ENCODE measurements at regions not wholly inside any gene's neighbourhood (a gene's known extent, or its start where the extent isn't known, plus 50 kb on each side); places are given as distances from the start of the nearest gene placed in this dataset.
"Not testable (repeated sequence)": the region's sequence is repeated elsewhere in the genome, so short reads cannot be mapped to it uniquely, and the experiment has no call there.

- no peaks in the 10 kb centered on the region for H3K4me1 Mint-ChIP-seq
- H3K27me3 Mint-ChIP-seq, result no peaks in the 10 kb centered on the region
- H3K9me3 Mint-ChIP-seq, result peaks cover 4% of the 10 kb centered on the region
- no peak overlapping the region for H3K4me3 Mint-ChIP-seq
- no peaks in the 10 kb centered on the region for H3K36me3 Mint-ChIP-seq (ENCODE audit: low read depth)
- H3K27ac Mint-ChIP-seq, result no peak overlapping the region
- ATAC-seq (replicated peaks), result no peak
Observed at GRCh38 chr4:127015667-127016117, 617.1 kb upstream of the INTU start.

GRCh38 chr4:127018381-127018780 lies 614.4 kb upstream of the INTU start:
- Mint-ChIP-seq H3K4me3 (no peak overlapping the region), H3K36me3 (ENCODE audit: low read depth) (no peaks in the 10 kb centered on the region), H3K9me3 (peaks cover 4% of the 10 kb centered on the region), H3K27ac (no peak overlapping the region), H3K4me1 (no peaks in the 10 kb centered on the region), H3K27me3 (no peaks in the 10 kb centered on the region)
- no peak for ATAC-seq (replicated peaks)

GRCh38 chr4:127020831-127021230 lies 611.9 kb upstream of the INTU start:
- H3K4me1 Mint-ChIP-seq; H3K27me3 Mint-ChIP-seq; H3K4me3 Mint-ChIP-seq; H3K36me3 Mint-ChIP-seq (ENCODE audit: low read depth); H3K27ac Mint-ChIP-seq; ATAC-seq (replicated peaks); H3K9me3 Mint-ChIP-seq: not testable (repeated sequence)

GRCh38 chr4:127036296-127036695 lies 596.5 kb upstream of the INTU start:
- H3K36me3 Mint-ChIP-seq (ENCODE audit: low read depth), result no peaks in the 10 kb centered on the region
- ATAC-seq (replicated peaks), result no peak
- no peaks in the 10 kb centered on the region for H3K4me1 Mint-ChIP-seq
- H3K27ac Mint-ChIP-seq, result no peak overlapping the region
- H3K4me3 Mint-ChIP-seq, result no peak overlapping the region
- H3K27me3 Mint-ChIP-seq, result no peaks in the 10 kb centered on the region
- peaks cover 7% of the 10 kb centered on the region for H3K9me3 Mint-ChIP-seq

- Mint-ChIP-seq H3K27me3 (no peaks in the 10 kb centered on the region), H3K9me3 (peaks cover 19% of the 10 kb centered on the region), H3K4me3 (no peak overlapping the region), H3K36me3 (ENCODE audit: low read depth) (no peaks in the 10 kb centered on the region), H3K27ac (no peak overlapping the region), H3K4me1 (no peaks in the 10 kb centered on the region)
- ATAC-seq (replicated peaks), result no peak
Observed at GRCh38 chr4:127045861-127046260, 586.9 kb upstream of the INTU start.

- no peak overlapping the region for H3K4me3 Mint-ChIP-seq
- no peak for ATAC-seq (replicated peaks)
- H3K36me3 Mint-ChIP-seq (ENCODE audit: low read depth), result no peaks in the 10 kb centered on the region
- peaks cover 20% of the 10 kb centered on the region for H3K9me3 Mint-ChIP-seq
- H3K27me3 Mint-ChIP-seq, result no peaks in the 10 kb centered on the region
- H3K27ac Mint-ChIP-seq, result no peak overlapping the region
- no peaks in the 10 kb centered on the region for H3K4me1 Mint-ChIP-seq
Observed at GRCh38 chr4:127047930-127048329, 584.8 kb upstream of the INTU start.

GRCh38 chr4:127048376-127049044 lies 584.2 kb upstream of the INTU start:
- Mint-ChIP-seq H3K4me3 (no peak overlapping the region), H3K4me1 (no peaks in the 10 kb centered on the region), H3K36me3 (ENCODE audit: low read depth) (no peaks in the 10 kb centered on the region), H3K27ac (no peak overlapping the region), H3K9me3 (peaks cover 20% of the 10 kb centered on the region), H3K27me3 (no peaks in the 10 kb centered on the region)
- no peak for ATAC-seq (replicated peaks)

- peaks cover 15% of the 10 kb centered on the region for H3K9me3 Mint-ChIP-seq
- H3K27ac Mint-ChIP-seq, result no peak overlapping the region
- no peak for ATAC-seq (replicated peaks)
- no peaks in the 10 kb centered on the region for H3K36me3 Mint-ChIP-seq (ENCODE audit: low read depth)
- no peak overlapping the region for H3K4me3 Mint-ChIP-seq
- H3K4me1 Mint-ChIP-seq, result no peaks in the 10 kb centered on the region
- no peaks in the 10 kb centered on the region for H3K27me3 Mint-ChIP-seq
Observed at GRCh38 chr4:127049526-127049925, 583.2 kb upstream of the INTU start.

GRCh38 chr4:127052742-127053141 lies 580.0 kb upstream of the INTU start:
- no peaks in the 10 kb centered on the region for H3K4me1 Mint-ChIP-seq
- no peak overlapping the region for H3K4me3 Mint-ChIP-seq
- no peaks in the 10 kb centered on the region for H3K36me3 Mint-ChIP-seq (ENCODE audit: low read depth)
- peaks cover 17% of the 10 kb centered on the region for H3K9me3 Mint-ChIP-seq
- H3K27ac Mint-ChIP-seq, result no peak overlapping the region
- no peak for ATAC-seq (replicated peaks)
- H3K27me3 Mint-ChIP-seq, result no peaks in the 10 kb centered on the region

GRCh38 chr4:127055357-127055756 lies 577.4 kb upstream of the INTU start:
- Mint-ChIP-seq H3K36me3 (ENCODE audit: low read depth) (no peaks in the 10 kb centered on the region), H3K9me3 (peaks cover 19% of the 10 kb centered on the region), H3K4me1 (no peaks in the 10 kb centered on the region), H3K4me3 (no peak overlapping the region), H3K27ac (no peak overlapping the region), H3K27me3 (no peaks in the 10 kb centered on the region)
- no peak for ATAC-seq (replicated peaks)

- ATAC-seq (replicated peaks), result no peak
Observed at GRCh38 chr4:127069675-127070074, 563.1 kb upstream of the INTU start.

GRCh38 chr4:127071443-127071842 lies 561.3 kb upstream of the INTU start:
- Mint-ChIP-seq H3K27me3 (no peaks in the 10 kb centered on the region), H3K4me1 (no peaks in the 10 kb centered on the region), H3K36me3 (ENCODE audit: low read depth) (no peaks in the 10 kb centered on the region), H3K27ac (no peak overlapping the region), H3K9me3 (peaks cover 8% of the 10 kb centered on the region), H3K4me3 (no peak overlapping the region)
- no peak for ATAC-seq (replicated peaks)

More at GRCh38 chr4:127069675-127070074, 563.1 kb upstream of the INTU start:
- Mint-ChIP-seq H3K4me3 (no peak overlapping the region), H3K9me3 (peaks cover 7% of the 10 kb centered on the region), H3K36me3 (ENCODE audit: low read depth) (no peaks in the 10 kb centered on the region), H3K4me1 (no peaks in the 10 kb centered on the region), H3K27ac (no peak overlapping the region), H3K27me3 (no peaks in the 10 kb centered on the region)

GRCh38 chr4:127080141-127080540 lies 552.6 kb upstream of the INTU start:
- ATAC-seq (replicated peaks), result no peak
- Mint-ChIP-seq H3K27ac (no peak overlapping the region), H3K4me1 (no peaks in the 10 kb centered on the region), H3K4me3 (no peak overlapping the region), H3K36me3 (ENCODE audit: low read depth) (no peaks in the 10 kb centered on the region), H3K27me3 (no peaks in the 10 kb centered on the region), H3K9me3 (peaks cover 3% of the 10 kb centered on the region)

- peaks cover 3% of the 10 kb centered on the region for H3K9me3 Mint-ChIP-seq
- H3K27me3 Mint-ChIP-seq, result no peaks in the 10 kb centered on the region
- H3K4me1 Mint-ChIP-seq, result no peaks in the 10 kb centered on the region
- H3K27ac Mint-ChIP-seq, result no peak overlapping the region
- no peak for ATAC-seq (replicated peaks)
- no peak overlapping the region for H3K4me3 Mint-ChIP-seq
- no peaks in the 10 kb centered on the region for H3K36me3 Mint-ChIP-seq (ENCODE audit: low read depth)
Observed at GRCh38 chr4:127081041-127081440, 551.7 kb upstream of the INTU start.

- H3K9me3 Mint-ChIP-seq, result peaks cover 3% of the 10 kb centered on the region
Observed at GRCh38 chr4:127082986-127083385, 549.8 kb upstream of the INTU start.

GRCh38 chr4:127084666-127085065 lies 548.1 kb upstream of the INTU start:
- no peak for ATAC-seq (replicated peaks)
- Mint-ChIP-seq H3K4me1 (no peaks in the 10 kb centered on the region), H3K36me3 (ENCODE audit: low read depth) (no peaks in the 10 kb centered on the region), H3K27me3 (no peaks in the 10 kb centered on the region), H3K9me3 (peaks cover 8% of the 10 kb centered on the region), H3K4me3 (no peak overlapping the region), H3K27ac (no peak overlapping the region)

More at GRCh38 chr4:127082986-127083385, 549.8 kb upstream of the INTU start:
- Mint-ChIP-seq H3K27ac (no peak overlapping the region), H3K4me1 (no peaks in the 10 kb centered on the region), H3K36me3 (ENCODE audit: low read depth) (no peaks in the 10 kb centered on the region), H3K4me3 (no peak overlapping the region), H3K27me3 (no peaks in the 10 kb centered on the region)
- no peak for ATAC-seq (replicated peaks)
